ENCODE measurements at regions not wholly inside any gene's neighbourhood (a gene's known extent, or its start where the extent isn't known, plus 50 kb on each side); places are given as distances from the start of the nearest gene placed in this dataset.

DNA sequence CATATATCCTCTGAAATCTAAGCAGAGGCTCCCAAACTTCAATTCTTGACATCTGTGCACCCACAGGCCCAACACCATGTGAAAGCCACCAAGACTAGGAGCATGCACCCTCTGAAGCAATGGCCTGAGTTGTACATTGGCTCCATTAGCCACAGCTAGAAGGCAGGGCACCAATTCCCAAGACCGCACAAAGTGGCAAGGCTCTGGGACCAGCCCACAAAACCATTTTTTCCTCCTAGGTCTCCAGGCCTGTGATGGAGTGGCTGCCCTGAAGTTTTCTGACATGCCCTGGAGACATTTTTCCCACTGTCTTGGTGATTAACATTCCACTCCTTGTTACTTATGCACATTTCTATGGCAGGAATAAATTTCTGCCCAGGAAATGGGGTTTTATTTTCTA is 232.2 kb upstream of the GRID2 start:
- no peaks in the 10 kb centered on the region for H3K4me1 ChIP-seq (ENCODE audit: insufficient read depth, low read length)
- TF ChIP-seq, protein P1, sequence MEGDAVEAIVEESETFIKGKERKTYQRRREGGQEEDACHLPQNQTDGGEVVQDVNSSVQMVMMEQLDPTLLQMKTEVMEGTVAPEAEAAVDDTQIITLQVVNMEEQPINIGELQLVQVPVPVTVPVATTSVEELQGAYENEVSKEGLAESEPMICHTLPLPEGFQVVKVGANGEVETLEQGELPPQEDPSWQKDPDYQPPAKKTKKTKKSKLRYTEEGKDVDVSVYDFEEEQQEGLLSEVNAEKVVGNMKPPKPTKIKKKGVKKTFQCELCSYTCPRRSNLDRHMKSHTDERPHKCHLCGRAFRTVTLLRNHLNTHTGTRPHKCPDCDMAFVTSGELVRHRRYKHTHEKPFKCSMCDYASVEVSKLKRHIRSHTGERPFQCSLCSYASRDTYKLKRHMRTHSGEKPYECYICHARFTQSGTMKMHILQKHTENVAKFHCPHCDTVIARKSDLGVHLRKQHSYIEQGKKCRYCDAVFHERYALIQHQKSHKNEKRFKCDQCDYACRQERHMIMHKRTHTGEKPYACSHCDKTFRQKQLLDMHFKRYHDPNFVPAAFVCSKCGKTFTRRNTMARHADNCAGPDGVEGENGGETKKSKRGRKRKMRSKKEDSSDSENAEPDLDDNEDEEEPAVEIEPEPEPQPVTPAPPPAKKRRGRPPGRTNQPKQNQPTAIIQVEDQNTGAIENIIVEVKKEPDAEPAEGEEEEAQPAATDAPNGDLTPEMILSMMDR (IDR thresholded peaks at IDR 0.05; ENCODE audit: borderline replicate concordance, extremely low read depth, low read length, poor library complexity, severe bottlenecking), result no peak
- TF ChIP-seq EZH2 (IDR thresholded peaks at IDR 0.05; ENCODE audit: borderline replicate concordance, low read depth, low read length, severe bottlenecking), result no peak
- H3K4me2 ChIP-seq (ENCODE audit: insufficient read depth, low read length), result no peak overlapping the region
- no peak overlapping the region for H2AFZ ChIP-seq (ENCODE audit: low read depth, low read length)
- H4K20me1 ChIP-seq (ENCODE audit: insufficient read depth, low read length), result no peaks in the 10 kb centered on the region
- H3K79me2 ChIP-seq (ENCODE audit: insufficient read depth, low read length), result no peaks in the 10 kb centered on the region
- no peak overlapping the region for H3K27ac ChIP-seq (ENCODE audit: low read length)
- no peak overlapping the region for H3K4me3 ChIP-seq (ENCODE audit: low read depth in 1 of 2, low read length in 2 of 2)
- ATAC-seq (ENCODE audit: insufficient read depth, low read depth), result no peak
- H3K27me3 ChIP-seq (ENCODE audit: insufficient read depth, low read length, poor library complexity), result no peaks in the 10 kb centered on the region
- H3K36me3 ChIP-seq (ENCODE audit: insufficient read depth, low read length), result no peaks in the 10 kb centered on the region
- no peak for DNase-seq
- peaks cover 13% of the 10 kb centered on the region for H3K9me3 ChIP-seq (ENCODE audit: insufficient read depth, low read length, severe bottlenecking)
- H3K9ac ChIP-seq (ENCODE audit: low read depth, low read length), result no peak overlapping the region

DNA sequence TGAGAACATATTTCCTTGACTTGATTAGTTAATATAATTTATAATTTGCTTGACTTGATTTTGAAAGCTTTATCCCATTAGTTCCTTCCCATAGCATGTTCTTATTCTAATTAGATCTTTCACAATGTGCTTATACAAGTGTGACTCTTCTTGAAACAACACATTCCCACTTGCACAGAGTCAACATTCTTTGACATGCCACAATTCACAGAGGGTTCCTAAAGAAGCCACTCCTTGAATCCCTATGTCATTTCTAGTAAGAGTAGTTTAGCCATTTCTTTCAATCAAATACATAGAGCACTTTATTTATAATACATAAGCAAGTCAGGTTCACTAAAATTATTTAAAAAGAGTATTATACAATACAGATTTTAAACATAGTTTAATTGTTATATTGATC is 228.9 kb upstream of the GRID2 start:
- Histone ChIP-seq H3K79me2 (ENCODE audit: insufficient read depth, low read length) (no peaks in the 10 kb centered on the region), H3K4me1 (ENCODE audit: insufficient read depth, low read length) (no peaks in the 10 kb centered on the region), H3K27me3 (ENCODE audit: insufficient read depth, low read length, poor library complexity) (no peaks in the 10 kb centered on the region), H3K4me2 (ENCODE audit: insufficient read depth, low read length) (no peak overlapping the region), H2AFZ (ENCODE audit: low read depth, low read length) (no peak overlapping the region), H3K27ac (ENCODE audit: low read length) (no peak overlapping the region), H3K4me3 (ENCODE audit: low read depth in 1 of 2, low read length in 2 of 2) (no peak overlapping the region), H3K36me3 (ENCODE audit: insufficient read depth, low read length) (no peaks in the 10 kb centered on the region), H3K9me3 (ENCODE audit: insufficient read depth, low read length, severe bottlenecking) (peaks cover 16% of the 10 kb centered on the region), H3K9ac (ENCODE audit: low read depth, low read length) (no peak overlapping the region), H4K20me1 (ENCODE audit: insufficient read depth, low read length) (no peaks in the 10 kb centered on the region)
- ATAC-seq (ENCODE audit: insufficient read depth, low read depth), result no peak
- no peak for DNase-seq
- no peak for TF ChIP-seq EZH2 (IDR thresholded peaks at IDR 0.05; ENCODE audit: borderline replicate concordance, low read depth, low read length, severe bottlenecking)
- TF ChIP-seq, protein P1 (IDR thresholded peaks at IDR 0.05; ENCODE audit: borderline replicate concordance, extremely low read depth, low read length, poor library complexity, severe bottlenecking), result no peak

DNA sequence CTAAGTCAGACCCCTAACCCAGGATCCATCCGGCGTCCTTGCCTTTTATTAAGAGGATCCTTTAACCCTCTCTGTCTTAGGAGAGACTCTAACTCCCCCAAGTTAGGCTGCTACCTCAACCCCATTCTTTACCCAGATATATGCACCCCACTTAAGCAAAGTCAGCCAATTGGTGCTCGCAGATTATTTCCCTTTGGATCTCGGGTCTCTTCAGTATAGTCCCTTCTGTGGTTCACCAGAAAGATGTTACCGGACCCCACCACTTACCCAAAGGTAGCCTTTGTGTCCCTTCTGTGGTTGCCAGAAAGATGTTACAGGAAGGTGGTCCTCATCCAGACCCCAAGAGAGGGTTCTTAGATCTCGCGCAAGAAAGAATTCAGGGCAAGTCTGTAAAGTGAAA is 212.9 kb upstream of the GRID2 start:
- no peak for TF ChIP-seq EZH2 (IDR thresholded peaks at IDR 0.05; ENCODE audit: borderline replicate concordance, low read depth, low read length, severe bottlenecking)
- TF ChIP-seq, protein P1 (IDR thresholded peaks at IDR 0.05; ENCODE audit: borderline replicate concordance, extremely low read depth, low read length, poor library complexity, severe bottlenecking), result no peak
- Histone ChIP-seq H2AFZ (ENCODE audit: low read depth, low read length) (no peak overlapping the region), H3K9me3 (ENCODE audit: insufficient read depth, low read length, severe bottlenecking) (no peaks in the 10 kb centered on the region), H3K4me2 (ENCODE audit: insufficient read depth, low read length) (no peak overlapping the region), H3K27me3 (ENCODE audit: insufficient read depth, low read length, poor library complexity) (no peaks in the 10 kb centered on the region), H3K9ac (ENCODE audit: low read depth, low read length) (no peak overlapping the region), H3K36me3 (ENCODE audit: insufficient read depth, low read length) (no peaks in the 10 kb centered on the region), H3K79me2 (ENCODE audit: insufficient read depth, low read length) (no peaks in the 10 kb centered on the region), H3K27ac (ENCODE audit: low read length) (no peak overlapping the region), H4K20me1 (ENCODE audit: insufficient read depth, low read length) (no peaks in the 10 kb centered on the region), H3K4me1 (ENCODE audit: insufficient read depth, low read length) (no peaks in the 10 kb centered on the region), H3K4me3 (ENCODE audit: low read depth in 1 of 2, low read length in 2 of 2) (no peak overlapping the region)
- ATAC-seq (ENCODE audit: insufficient read depth, low read depth) (no peak), DNase-seq (no peak)

DNA sequence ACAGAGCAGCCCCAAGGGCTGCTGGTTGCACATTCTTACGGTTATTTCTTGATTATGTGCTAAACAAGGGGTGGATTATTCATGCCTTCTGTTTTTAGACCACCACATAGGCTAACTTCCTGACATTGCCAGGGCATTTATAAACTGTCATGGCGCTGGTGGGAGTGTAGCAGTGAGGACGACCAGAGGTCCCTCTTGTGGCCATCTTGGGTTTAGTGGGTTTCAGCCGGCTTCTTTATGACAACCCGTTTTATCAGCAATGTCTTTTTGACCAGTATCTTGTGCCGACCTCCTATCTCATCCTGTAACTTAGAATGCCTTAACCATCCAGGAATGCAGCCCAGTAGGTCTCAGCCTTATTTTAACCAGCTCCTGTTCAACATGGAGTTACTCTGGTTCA is 212.4 kb upstream of the GRID2 start:
- Histone ChIP-seq H4K20me1 (ENCODE audit: insufficient read depth, low read length) (no peaks in the 10 kb centered on the region), H2AFZ (ENCODE audit: low read depth, low read length) (no peak overlapping the region), H3K9me3 (ENCODE audit: insufficient read depth, low read length, severe bottlenecking) (no peaks in the 10 kb centered on the region), H3K4me3 (ENCODE audit: low read depth in 1 of 2, low read length in 2 of 2) (no peak overlapping the region), H3K9ac (ENCODE audit: low read depth, low read length) (no peak overlapping the region), H3K4me1 (ENCODE audit: insufficient read depth, low read length) (no peaks in the 10 kb centered on the region), H3K79me2 (ENCODE audit: insufficient read depth, low read length) (no peaks in the 10 kb centered on the region), H3K36me3 (ENCODE audit: insufficient read depth, low read length) (no peaks in the 10 kb centered on the region), H3K27ac (ENCODE audit: low read length) (no peak overlapping the region), H3K27me3 (ENCODE audit: insufficient read depth, low read length, poor library complexity) (no peaks in the 10 kb centered on the region), H3K4me2 (ENCODE audit: insufficient read depth, low read length) (no peak overlapping the region)
- DNase-seq, result no peak
- no peak for ATAC-seq (ENCODE audit: insufficient read depth, low read depth)
- TF ChIP-seq, protein P1 (IDR thresholded peaks at IDR 0.05; ENCODE audit: borderline replicate concordance, extremely low read depth, low read length, poor library complexity, severe bottlenecking), result no peak
- no peak for TF ChIP-seq EZH2 (IDR thresholded peaks at IDR 0.05; ENCODE audit: borderline replicate concordance, low read depth, low read length, severe bottlenecking)
